NOMO-1 treated with dmso at 0.1 percent for 144 hours (cell line): ENCODE measurements at regions not wholly inside any gene's neighbourhood (a gene's known extent, or its start where the extent isn't known, plus 50 kb on each side); places are given as distances from the start of the nearest gene placed in this dataset.
"Not testable (repeated sequence)": the region's sequence is repeated elsewhere in the genome, so short reads cannot be mapped to it uniquely, and the experiment has no call there.

Experiments used
- DNase-seq: peaks from one replicate; lab custom pipeline; 2025; ENCODE audit not compliant: unreplicated experiment; lab: John Stamatoyannopoulos, UW

GRCh38 chr1:34366875-34367624 is 190.3 kb downstream of the C1orf94 start:
- DNase-seq = no peak

DNA sequence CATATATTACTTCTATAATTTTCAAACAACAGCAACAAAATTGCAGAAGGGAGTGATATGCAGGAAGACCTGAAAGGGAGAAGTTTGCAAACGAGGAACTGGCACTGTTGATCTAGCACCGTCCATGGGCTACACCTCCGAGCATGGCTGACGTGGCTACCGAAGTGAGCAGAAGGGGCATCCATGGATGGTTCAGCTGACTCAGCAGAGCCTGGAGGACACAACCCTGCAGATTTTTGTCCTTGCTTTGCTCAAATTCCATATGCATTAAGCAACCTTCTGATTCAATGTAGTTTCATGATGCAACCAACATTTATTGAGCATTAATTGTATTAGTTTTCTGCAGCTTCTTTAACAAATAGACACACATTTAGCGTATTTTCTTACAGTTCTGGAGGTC is 191.2 kb downstream of the C1orf94 start:
- DNase-seq = no peak

DNA sequence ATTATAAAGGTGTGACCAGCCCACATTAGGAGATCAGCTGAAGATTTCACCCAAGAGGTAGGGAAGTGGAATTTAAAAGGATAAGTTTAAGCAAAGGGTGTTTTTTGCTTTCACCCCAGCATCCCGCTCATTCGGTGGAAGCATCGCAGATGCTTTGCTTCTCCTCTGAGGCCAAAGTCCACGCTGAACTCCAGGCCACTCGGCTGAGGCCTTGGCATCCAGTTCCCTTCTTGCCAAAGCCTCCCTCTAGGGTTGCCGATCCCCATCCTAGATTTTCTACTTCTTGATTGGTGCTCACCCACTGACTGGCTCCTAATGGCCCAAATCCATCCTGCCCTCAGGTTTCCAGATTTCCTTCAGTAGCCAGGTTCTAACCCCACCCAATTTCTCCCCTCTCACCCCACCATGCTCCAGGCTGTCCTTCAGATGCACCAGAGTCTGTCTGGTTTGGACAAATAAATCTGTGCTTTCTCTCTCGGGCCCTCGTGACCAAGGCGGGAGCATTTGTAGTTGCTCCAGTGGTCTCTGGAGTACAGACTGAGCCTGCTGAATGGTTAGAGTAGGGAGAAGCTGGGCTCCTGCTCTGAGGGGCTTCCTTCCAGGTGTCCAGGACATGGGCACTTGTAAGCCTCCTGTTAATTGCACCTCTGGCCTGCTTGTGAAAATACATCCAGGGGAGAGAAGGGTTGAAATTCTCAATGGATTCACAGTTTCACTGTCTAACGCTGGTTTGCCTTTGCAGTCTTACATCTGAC is 193.2 kb downstream of the C1orf94 start:
- DNase-seq = no peak

GRCh38 chr1:34370748-34371147 is 194.0 kb downstream of the C1orf94 start:
- DNase-seq = no peak

- not testable (repeated sequence) for DNase-seq
Measured at GRCh38 chr1:34371179-34371578, 194.5 kb downstream of the C1orf94 start.

- no peak for DNase-seq
Measured at GRCh38 chr1:34371829-34372532, 195.3 kb downstream of the C1orf94 start.

GRCh38 chr1:34372891-34373290 is 196.2 kb downstream of the C1orf94 start:
- no peak for DNase-seq

- DNase-seq = no peak
Measured at GRCh38 chr1:34373912-34374311, 197.2 kb downstream of the C1orf94 start.

GRCh38 chr1:34376531-34376930 is 199.8 kb downstream of the C1orf94 start:
- DNase-seq = no peak

DNA sequence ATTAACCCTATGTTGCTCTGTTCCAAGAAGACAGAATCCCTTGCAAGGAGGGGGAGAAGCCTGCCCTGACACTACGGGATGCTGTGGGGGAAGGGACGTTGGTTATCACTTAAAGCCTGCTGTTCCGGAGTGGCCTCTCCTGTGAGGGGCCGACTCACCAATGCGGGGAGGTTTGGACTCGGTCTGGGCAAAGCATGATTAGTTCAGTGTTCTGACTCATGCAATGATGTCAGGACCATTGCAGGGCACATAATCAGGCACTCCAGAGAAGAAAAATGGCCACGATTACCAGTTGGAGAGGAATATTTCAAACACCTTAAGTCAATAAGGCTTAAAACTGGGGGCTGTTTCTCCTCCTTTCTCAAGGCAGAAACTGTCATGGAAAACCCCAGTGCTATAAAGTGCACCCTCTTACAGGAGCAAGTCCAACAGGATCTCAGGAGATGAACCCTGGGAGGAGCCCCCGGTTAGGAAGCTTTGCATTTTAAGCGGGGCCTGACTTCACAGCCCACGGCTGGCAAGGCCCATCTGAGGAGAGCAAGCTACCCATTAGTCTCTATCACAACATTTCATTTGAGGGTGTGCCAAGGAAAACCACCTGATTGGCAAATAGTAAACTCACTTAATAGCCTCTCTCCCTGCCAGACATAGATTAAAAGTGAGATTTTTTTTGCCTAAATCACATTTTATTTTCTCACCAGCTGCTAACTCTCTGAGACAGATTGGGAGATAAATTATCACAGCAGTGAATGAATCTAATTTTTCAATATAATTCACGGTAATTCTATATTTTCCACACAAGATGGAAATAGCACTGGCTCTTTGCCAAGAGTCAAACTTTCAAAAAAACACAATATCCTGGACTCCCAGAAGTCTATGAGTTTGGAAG is 202.5 kb downstream of the C1orf94 start:
- no peak for DNase-seq

DNA sequence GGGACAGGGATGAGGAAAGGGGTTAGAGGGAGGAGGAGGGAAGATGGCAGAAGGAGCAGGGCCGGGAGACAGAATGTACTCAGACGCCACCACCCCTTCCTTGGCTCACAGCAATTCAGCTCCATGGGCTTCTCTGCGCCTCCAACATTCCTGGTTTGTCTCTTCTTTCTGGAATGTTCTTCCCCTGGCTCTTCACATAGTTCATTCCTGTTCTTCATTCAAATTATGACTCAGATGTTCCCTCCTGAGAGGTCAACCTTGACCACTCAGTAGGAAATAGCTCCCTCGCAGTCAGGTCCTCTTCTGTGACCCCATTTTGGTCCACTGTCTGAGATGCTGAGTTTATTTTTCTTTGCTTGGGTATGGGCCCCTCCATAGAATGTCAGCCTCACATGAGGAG is 203.2 kb downstream of the C1orf94 start:
- DNase-seq = no peak

DNA sequence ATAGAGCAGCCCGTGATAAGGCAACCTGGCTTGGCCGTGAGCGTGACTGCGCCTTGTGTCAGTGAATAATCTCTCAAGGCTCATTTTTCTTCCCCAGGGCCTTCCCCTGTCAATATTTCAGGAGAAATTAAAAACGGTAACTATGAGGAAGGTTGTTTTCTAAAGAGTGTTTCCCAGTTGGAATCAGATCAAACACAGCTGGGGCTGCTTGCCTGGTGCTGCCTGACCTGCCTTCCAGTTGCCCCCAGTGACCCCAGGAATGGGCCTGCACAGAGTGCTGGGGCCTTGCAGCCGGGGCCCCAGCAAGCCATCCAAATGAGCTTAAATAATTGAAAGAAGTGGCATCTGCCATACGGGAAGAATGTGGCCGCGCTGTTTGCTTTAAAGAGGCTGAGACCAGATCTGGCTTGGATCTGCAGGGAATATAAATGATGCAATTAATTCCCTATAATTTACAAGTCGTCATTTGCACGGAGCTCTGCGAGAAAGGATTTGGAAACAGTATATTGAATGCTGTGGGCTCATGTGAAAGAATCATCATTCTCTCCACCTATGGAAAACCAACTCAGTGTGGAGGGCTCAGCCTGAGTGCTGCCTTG is 203.9 kb downstream of the C1orf94 start:
- DNase-seq = no peak

DNA sequence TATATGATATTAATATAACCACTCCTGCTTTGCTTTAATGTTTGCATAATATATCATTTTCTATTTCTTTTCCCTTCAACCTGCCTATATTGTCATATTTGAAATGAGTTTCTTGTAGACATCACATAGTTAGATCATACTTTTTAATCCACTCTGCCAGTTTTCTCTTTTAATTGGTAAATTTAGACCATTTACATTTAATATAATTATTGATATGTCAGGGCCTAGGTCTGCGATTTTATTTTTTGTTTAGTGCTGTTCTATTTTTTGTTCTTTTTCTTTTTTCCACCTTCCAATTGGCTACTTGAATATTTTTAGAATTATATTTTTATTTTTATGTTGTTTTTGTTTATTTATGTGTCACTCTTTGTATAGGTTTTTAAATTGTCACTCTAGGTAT is 213.3 kb downstream of the C1orf94 start:
- DNase-seq = no peak

DNA sequence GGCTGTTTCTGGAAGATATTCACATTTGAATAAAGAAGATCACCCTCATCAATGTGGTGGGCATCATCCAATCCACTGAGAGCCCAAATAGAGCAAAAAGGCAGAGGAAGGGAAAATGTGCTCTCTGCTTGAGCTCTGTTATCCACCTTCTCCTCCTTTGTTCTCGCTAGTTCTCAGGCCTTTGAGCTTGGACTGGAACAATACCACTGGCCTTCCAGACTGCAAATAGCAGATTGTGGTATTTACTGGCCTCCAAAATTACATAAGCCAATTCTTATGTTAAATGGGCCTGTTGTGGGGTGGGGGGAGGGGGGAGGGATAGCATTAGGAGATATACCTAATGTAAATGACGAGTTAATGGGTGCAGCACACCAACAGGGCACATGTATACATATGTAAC is 219.3 kb downstream of the C1orf94 start:
- no peak for DNase-seq

- DNase-seq = no peak
Measured at GRCh38 chr1:34398241-34398915, 221.7 kb downstream of the C1orf94 start.

GRCh38 chr1:34398916-34399275 is 222.2 kb downstream of the C1orf94 start:
- DNase-seq = no peak

DNA sequence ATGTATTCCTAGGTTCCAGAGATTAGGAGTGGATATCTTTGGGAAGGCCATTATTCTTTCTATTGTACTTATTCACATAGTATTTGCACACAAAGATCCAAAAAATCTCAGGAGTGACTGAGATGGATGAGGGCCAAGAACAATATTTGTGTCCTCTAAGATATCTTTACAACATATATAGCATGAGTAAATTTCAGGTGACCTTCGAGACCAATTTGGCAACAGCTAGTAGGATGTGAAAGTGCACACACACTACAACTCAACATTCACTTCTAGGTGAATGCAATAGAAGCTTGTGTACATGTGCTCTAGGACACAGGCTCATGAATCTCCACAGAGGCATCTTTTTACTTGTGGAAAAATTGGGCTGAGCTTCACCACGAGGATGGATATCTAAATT is 224.0 kb downstream of the C1orf94 start:
- DNase-seq = no peak

- DNase-seq = no peak
Measured at GRCh38 chr1:34403156-34403555, 226.4 kb downstream of the C1orf94 start.

DNA sequence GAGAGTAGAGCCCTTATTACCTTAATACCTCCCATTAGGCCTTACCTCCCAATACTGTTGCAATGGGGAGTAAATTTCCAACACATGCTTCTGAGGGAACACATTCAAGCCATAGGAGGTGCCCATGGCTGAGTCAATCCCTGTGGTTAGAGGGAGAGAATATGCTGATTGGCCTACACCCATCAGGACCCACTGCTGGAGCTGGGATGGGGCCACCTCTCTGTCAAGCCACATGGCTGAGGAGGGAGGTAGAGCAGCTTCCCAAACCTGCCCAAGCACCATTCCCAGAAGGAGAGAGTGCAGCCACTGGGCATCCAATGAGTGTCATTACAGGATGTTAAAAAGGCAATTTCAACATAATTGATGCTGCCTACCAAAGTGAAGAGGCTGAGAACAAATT is 228.1 kb downstream of the C1orf94 start:
- no peak for DNase-seq
